Activated T-cell treated with anti-CD3 and anti-CD28 coated beads, Interleukin-2, amount 50 U/mL, for 4 hours (primary cell): ENCODE measurements at regions not wholly inside any gene's neighbourhood (a gene's known extent, or its start where the extent isn't known, plus 50 kb on each side); places are given as distances from the start of the nearest gene placed in this dataset.

Experiments
- ATAC-seq, 2 donors: fragments of 200-7000 bp; cut with Tn5 transposase; one replicate each; pipeline ENCODE4 v1.10.0; 2021
- DNase-seq: peaks from one replicate; pipeline ENCODE4 v3.0.0-alpha.2; 2020
- H3K27me3 Mint-ChIP-seq: one replicate; pipeline ENCODE4 v1.8.0; 2021; ENCODE audit warnings: low read depth, mixed read lengths
- H3K36me3 Mint-ChIP-seq: one replicate; pipeline ENCODE4 v1.8.0; 2022; ENCODE audit warnings: mixed read lengths; ENCODE audit not compliant: insufficient read depth
- H3K4me1 Mint-ChIP-seq: one replicate; pipeline ENCODE4 v1.8.0; 2021; ENCODE audit warnings: low read depth, mixed read lengths
- H3K4me3 Mint-ChIP-seq: one replicate; pipeline ENCODE4 v1.8.0; 2021; ENCODE audit warnings: mild to moderate bottlenecking, moderate library complexity, mixed read lengths
- H3K9me3 Mint-ChIP-seq: one replicate; pipeline ENCODE4 v1.8.0; 2021; ENCODE audit warnings: mixed read lengths

GRCh38 chr2:122183890-122184289, 428.4 kb downstream of the TSN start:
- Mint-ChIP-seq H3K27me3 (no peaks in the 10 kb centered on the region), H3K4me1 (no peaks in the 10 kb centered on the region), H3K9me3 (no peaks in the 10 kb centered on the region), H3K36me3 (no peaks in the 10 kb centered on the region), H3K4me3 (no peak overlapping the region)
- ATAC-seq (no peak), DNase-seq (no peak)

- DNase-seq (no peak), ATAC-seq (no peak)
- Mint-ChIP-seq H3K4me3 (no peak overlapping the region), H3K4me1 (no peaks in the 10 kb centered on the region), H3K27me3 (peaks cover under 1% of the 10 kb centered on the region), H3K9me3 (no peaks in the 10 kb centered on the region), H3K36me3 (no peaks in the 10 kb centered on the region)
Observed at GRCh38 chr2:122186761-122187222, 431.3 kb downstream of the TSN start.

DNA sequence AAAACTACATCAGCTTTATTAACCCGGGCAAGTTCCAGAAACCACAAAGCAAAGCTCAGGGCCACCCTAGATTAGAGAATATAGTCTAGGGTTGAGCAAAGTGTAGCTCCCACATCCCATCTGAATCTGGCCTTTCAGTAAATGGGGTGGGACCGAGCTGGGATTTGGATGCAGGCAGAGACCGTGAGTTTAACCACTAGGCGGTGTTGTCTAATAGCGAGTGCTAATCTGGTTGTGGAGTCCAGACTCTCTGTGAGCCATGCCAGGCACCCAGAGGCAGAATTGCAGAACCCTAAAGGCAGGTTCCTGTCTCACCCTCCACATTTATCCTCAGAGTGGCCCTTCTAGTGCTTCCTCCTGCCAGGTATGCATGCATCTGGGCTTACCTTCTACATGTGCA, 435.9 kb downstream of the TSN start:
- peaks cover 2% of the 10 kb centered on the region for H3K9me3 Mint-ChIP-seq
- H3K4me3 Mint-ChIP-seq: no peak overlapping the region
- H3K27me3 Mint-ChIP-seq: peaks cover 2% of the 10 kb centered on the region
- no peaks in the 10 kb centered on the region for H3K36me3 Mint-ChIP-seq
- no peaks in the 10 kb centered on the region for H3K4me1 Mint-ChIP-seq
- ATAC-seq (no peak), DNase-seq (no peak)

GRCh38 chr2:122193622-122194021, 438.2 kb downstream of the TSN start:
- H3K36me3 Mint-ChIP-seq: no peaks in the 10 kb centered on the region
- H3K27me3 Mint-ChIP-seq: peaks cover 2% of the 10 kb centered on the region
- ATAC-seq (no peak), DNase-seq (no peak)
- no peak overlapping the region for H3K4me3 Mint-ChIP-seq
- H3K4me1 Mint-ChIP-seq: no peaks in the 10 kb centered on the region
- peaks cover 2% of the 10 kb centered on the region for H3K9me3 Mint-ChIP-seq

DNA sequence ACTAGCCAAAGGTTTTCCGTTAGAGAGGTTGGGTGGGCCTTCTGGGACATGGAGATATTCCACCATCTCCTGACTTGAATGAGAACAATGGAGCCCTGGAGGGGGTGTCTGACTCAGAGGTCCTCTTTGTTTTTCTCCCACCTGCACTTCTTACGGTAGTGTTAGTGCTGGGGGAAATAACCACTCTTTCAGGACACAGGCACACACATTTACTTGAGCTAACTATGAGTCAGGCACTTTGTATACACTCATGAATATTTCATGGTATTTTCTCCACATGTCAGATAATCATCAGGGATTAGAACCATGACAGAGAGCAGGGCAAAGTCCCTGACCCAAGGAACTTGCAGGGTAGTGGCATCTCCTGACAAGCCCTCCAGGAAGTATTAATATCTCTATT, 439.1 kb downstream of the TSN start:
- ATAC-seq (no peak), DNase-seq (no peak)
- Mint-ChIP-seq H3K4me1 (no peaks in the 10 kb centered on the region), H3K36me3 (no peaks in the 10 kb centered on the region), H3K27me3 (peaks cover 2% of the 10 kb centered on the region), H3K4me3 (no peak overlapping the region), H3K9me3 (peaks cover 2% of the 10 kb centered on the region)

GRCh38 chr2:122203523-122203922, 448.1 kb downstream of the TSN start:
- Mint-ChIP-seq H3K36me3 (no peaks in the 10 kb centered on the region), H3K9me3 (no peaks in the 10 kb centered on the region), H3K27me3 (peaks cover 4% of the 10 kb centered on the region), H3K4me3 (no peak overlapping the region), H3K4me1 (no peaks in the 10 kb centered on the region)
- DNase-seq (no peak), ATAC-seq (no peak)

DNA sequence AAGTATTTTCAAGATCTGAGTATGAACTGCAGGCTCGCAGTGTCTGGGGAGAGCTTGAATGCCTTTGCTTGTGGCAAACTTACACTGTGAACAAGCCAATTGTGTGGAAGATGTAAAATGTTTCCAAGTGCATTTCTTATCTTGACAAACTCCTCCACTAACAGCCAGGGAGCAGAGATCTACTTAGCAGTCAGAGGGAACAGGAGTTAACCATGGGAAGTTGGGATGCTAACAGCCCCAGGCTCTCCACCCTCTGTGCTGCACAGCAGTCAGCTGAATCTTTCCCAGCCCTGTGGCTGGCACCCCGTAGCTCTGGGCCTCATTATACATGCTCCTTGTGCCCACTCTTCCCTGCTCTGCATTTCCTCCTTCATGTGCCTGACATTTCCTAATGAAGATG, 450.2 kb downstream of the TSN start:
- no peaks in the 10 kb centered on the region for H3K4me1 Mint-ChIP-seq
- ATAC-seq (no peak), DNase-seq (no peak)
- H3K9me3 Mint-ChIP-seq: no peaks in the 10 kb centered on the region
- H3K4me3 Mint-ChIP-seq: no peak overlapping the region
- H3K36me3 Mint-ChIP-seq: no peaks in the 10 kb centered on the region
- H3K27me3 Mint-ChIP-seq: peaks cover 4% of the 10 kb centered on the region

DNA sequence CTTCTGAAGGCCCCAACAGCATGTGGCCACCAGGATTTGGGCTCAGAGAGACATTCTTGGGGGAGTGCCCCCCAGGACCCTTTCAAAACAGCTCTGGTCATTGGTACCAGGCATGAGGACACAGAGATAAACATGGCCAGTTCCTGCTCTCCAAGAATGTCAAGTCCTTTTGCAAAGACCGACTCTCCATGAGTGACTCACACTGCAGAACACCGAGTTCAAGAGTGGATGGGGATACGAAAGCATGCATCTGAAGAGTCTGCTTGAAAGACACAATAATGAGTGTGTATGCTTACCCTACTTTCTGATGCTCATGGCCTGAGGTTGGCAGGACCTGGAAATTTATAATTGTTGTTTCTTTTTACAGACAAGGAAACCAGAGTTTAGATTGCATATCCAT, 450.6 kb downstream of the TSN start:
- DNase-seq: no peak
- no peaks in the 10 kb centered on the region for H3K9me3 Mint-ChIP-seq
- no peak overlapping the region for H3K4me3 Mint-ChIP-seq
- H3K27me3 Mint-ChIP-seq: peaks cover 4% of the 10 kb centered on the region
- no peak for ATAC-seq
- H3K4me1 Mint-ChIP-seq: no peaks in the 10 kb centered on the region
- no peaks in the 10 kb centered on the region for H3K36me3 Mint-ChIP-seq

GRCh38 chr2:122209377-122209776, 453.9 kb downstream of the TSN start:
- no peaks in the 10 kb centered on the region for H3K36me3 Mint-ChIP-seq
- H3K27me3 Mint-ChIP-seq: no peaks in the 10 kb centered on the region
- ATAC-seq (no peak), DNase-seq (no peak)
- H3K4me1 Mint-ChIP-seq: no peaks in the 10 kb centered on the region
- H3K9me3 Mint-ChIP-seq: no peaks in the 10 kb centered on the region
- H3K4me3 Mint-ChIP-seq: no peak overlapping the region

DNA sequence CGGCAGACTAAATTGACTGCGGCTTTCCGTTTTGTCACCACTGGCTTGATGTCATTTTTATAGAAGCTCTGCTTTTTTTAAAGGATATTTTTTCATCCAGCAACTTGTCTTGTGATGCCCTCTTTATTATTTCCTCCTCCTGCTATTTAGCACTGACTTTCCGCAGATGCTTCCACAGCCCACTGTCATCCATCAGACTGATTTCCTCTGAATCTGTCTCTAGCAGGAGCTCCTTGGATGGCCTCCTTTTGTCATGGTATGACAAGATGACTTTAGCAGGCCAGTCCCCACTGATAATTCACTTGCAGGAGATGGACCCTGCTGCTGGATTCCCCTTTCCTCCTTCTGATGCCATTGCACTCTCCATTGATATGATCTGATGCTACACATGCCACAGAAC, 454.6 kb downstream of the TSN start:
- Mint-ChIP-seq H3K27me3 (no peaks in the 10 kb centered on the region), H3K36me3 (no peaks in the 10 kb centered on the region), H3K9me3 (no peaks in the 10 kb centered on the region), H3K4me3 (no peak overlapping the region), H3K4me1 (no peaks in the 10 kb centered on the region)
- DNase-seq: no peak
- ATAC-seq: no peak

DNA sequence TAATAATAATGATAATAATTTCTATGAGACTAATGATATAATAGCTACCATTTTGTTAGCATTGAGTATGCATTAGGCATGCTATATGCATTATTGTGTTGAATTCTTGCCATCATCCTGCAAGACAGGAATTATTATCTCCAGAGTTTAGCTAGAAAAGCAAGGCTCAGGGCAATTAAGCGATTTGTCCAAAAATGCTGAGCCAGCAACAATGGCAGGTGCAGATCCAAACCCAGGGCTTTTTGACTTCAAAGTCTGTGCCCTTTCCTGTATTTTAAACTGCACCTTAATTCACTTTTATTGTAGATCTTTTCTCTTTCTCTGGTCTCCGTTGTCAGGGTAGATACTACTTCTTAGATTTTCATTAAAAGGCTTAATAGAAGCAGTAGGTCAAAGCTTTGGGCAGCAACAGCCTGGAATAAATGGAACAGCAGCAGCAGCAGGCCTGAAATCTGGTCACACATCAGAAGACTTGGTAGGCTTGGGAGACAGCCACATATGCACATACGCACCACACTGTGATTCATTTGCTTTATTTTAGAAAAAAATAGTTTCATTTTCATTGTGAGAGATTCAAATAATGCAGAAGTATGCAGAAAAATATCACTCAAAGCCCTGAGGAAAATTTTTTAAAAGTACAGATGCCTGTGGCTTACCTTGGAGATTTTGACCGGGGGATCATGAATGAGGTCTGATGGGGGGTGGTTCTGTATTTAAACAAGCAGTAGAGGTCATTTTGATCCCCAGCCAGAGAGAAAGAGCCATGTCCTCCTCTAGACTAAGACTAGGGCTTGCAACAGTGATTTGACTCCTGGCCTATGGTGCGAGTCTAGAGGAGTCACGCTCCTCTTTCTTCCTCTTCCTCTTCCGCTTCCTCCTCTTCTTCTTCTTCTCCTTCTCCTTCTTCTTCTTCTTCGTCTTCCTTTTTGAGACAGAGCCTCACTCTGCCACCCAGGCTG, 455.7 kb downstream of the TSN start:
- no peaks in the 10 kb centered on the region for H3K4me1 Mint-ChIP-seq
- H3K27me3 Mint-ChIP-seq: no peaks in the 10 kb centered on the region
- DNase-seq: no peak
- no peak overlapping the region for H3K4me3 Mint-ChIP-seq
- no peaks in the 10 kb centered on the region for H3K9me3 Mint-ChIP-seq
- no peaks in the 10 kb centered on the region for H3K36me3 Mint-ChIP-seq
- ATAC-seq: no peak

DNA sequence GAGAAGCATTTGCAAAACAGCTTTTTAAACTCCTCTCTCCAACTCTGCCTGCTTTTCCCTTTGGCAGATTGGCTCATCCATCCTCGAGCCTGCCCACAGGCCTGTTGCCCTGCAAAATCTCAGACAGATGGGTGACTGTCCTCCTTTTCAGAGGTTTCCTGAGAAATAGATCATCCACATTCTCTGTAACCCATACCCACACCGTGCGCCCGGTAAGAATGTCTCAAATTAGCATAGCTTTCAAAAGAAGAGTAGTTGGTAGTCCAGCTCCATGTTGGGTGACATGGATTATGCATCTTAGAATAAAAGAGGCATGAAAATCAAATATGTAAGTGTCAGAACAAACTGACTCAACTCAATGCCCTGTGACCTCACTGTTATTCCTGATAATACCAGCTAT, 457.9 kb downstream of the TSN start:
- Mint-ChIP-seq H3K9me3 (no peaks in the 10 kb centered on the region), H3K4me1 (no peaks in the 10 kb centered on the region), H3K27me3 (no peaks in the 10 kb centered on the region), H3K4me3 (no peak overlapping the region), H3K36me3 (no peaks in the 10 kb centered on the region)
- DNase-seq: no peak
- no peak for ATAC-seq

DNA sequence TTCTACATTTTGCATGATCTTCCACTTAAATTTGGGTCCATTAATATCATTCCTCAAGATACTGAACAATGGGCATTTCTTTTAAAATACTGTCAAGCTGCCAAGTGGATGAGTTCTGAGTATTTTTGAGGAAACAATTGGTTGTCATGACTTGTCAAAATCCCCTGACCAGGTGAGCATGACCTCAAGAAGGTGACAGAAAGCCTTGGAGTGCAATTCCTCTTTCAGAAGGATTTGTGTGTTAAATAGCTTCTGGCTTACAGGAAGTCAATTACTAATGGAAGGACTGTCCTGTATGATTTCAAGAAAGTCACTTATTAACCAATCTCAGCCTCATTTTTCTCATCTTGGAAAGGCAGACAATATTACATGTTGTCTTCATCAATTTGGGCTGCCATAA, 460.6 kb downstream of the TSN start:
- ATAC-seq: no peak
- no peak for DNase-seq
- Mint-ChIP-seq H3K4me3 (no peak overlapping the region), H3K36me3 (no peaks in the 10 kb centered on the region), H3K4me1 (no peaks in the 10 kb centered on the region), H3K9me3 (no peaks in the 10 kb centered on the region), H3K27me3 (no peaks in the 10 kb centered on the region)

GRCh38 chr2:122216901-122217300, 461.4 kb downstream of the TSN start:
- ATAC-seq (no peak), DNase-seq (no peak)
- H3K4me3 Mint-ChIP-seq: no peak overlapping the region
- H3K36me3 Mint-ChIP-seq: no peaks in the 10 kb centered on the region
- H3K4me1 Mint-ChIP-seq: no peaks in the 10 kb centered on the region
- no peaks in the 10 kb centered on the region for H3K9me3 Mint-ChIP-seq
- no peaks in the 10 kb centered on the region for H3K27me3 Mint-ChIP-seq

GRCh38 chr2:122218596-122218995, 463.1 kb downstream of the TSN start:
- Mint-ChIP-seq H3K4me1 (no peaks in the 10 kb centered on the region), H3K4me3 (no peak overlapping the region), H3K27me3 (no peaks in the 10 kb centered on the region), H3K9me3 (no peaks in the 10 kb centered on the region), H3K36me3 (no peaks in the 10 kb centered on the region)
- DNase-seq (no peak), ATAC-seq (no peak)
